Upper lobe of right lung (tissue), 1 donor: ENCODE measurements at regions not wholly inside any gene's neighbourhood (a gene's known extent, or its start where the extent isn't known, plus 50 kb on each side); places are given as distances from the start of the nearest gene placed in this dataset.
"Not testable (repeated sequence)": the region's sequence is repeated elsewhere in the genome, so short reads cannot be mapped to it uniquely, and the experiment has no call there.

Experiments used
- ATAC-seq: fragments of 200-7000 bp; cut with Tn5 transposase; one replicate; pipeline ENCODE4 v1.9.1; 2020; ENCODE audit warnings: mild to moderate bottlenecking, moderate library complexity
- DNase-seq: peaks from one replicate; pipeline ENCODE4 v3.0.0-alpha.2; 2020
- H3K27ac ChIP-seq: fragments of 200-600 bp; one replicate; pipeline ENCODE4 v1.8.0; 2022
- H3K27me3 ChIP-seq: fragments of 200-600 bp; one replicate; pipeline ENCODE4 v1.8.0; 2022; ENCODE audit warnings: mild to moderate bottlenecking
- H3K36me3 ChIP-seq: fragments of 200-600 bp; one replicate; pipeline ENCODE4 v1.8.0; 2022
- H3K4me1 ChIP-seq: fragments of 200-600 bp; one replicate; pipeline ENCODE4 v1.8.0; 2022
- H3K4me3 ChIP-seq: fragments of 200-600 bp; one replicate; pipeline ENCODE4 v1.8.0; 2022; ENCODE audit warnings: mild to moderate bottlenecking
- H3K9me3 ChIP-seq: fragments of 200-600 bp; one replicate; pipeline ENCODE4 v1.8.0; 2022
- CTCF ChIP-seq: fragments of 200-600 bp; IDR thresholded peaks from one replicate; pipeline ENCODE4 v1.8.0; 2022; ENCODE audit warnings: antibody characterized with exemption
- intact Hi-C: fragments of 100-400 bp; cut with DNase I; formaldehyde crosslinking; loops from one replicate; pipeline ENCODE4 v1.11.0; 2022
- donor health status: DM: no; HTN: yes; CAD: no; lungs with severe emphysema.

- H3K27ac ChIP-seq, H3K36me3 ChIP-seq, H3K4me3 ChIP-seq, H3K27me3 ChIP-seq, intact Hi-C loops, H3K4me1 ChIP-seq, H3K9me3 ChIP-seq: not testable (repeated sequence)
- DNase-seq (peak; percentile 73), ATAC-seq (peak; percentile 53)
- TF ChIP-seq CTCF: peak; percentile 31
Observed at GRCh38 chr14:106663805-106664410, 1137.5 kb downstream of the TMEM121 start.

GRCh38 chr14:106665814-106666213, 1139.4 kb downstream of the TMEM121 start:
- no peak for ATAC-seq
- TF ChIP-seq CTCF: no peak
- intact Hi-C loops: no loop called here
- DNase-seq: no peak
- no peak overlapping the region for H3K27ac ChIP-seq
- H3K4me3 ChIP-seq: no peak overlapping the region
- H3K4me1 ChIP-seq: no peaks in the 10 kb centered on the region
- H3K9me3 ChIP-seq: no peaks in the 10 kb centered on the region
- H3K36me3 ChIP-seq: no peaks in the 10 kb centered on the region
- peaks cover 2% of the 10 kb centered on the region for H3K27me3 ChIP-seq

GRCh38 chr14:106666341-106666740, 1140.0 kb downstream of the TMEM121 start:
- H3K27me3 ChIP-seq: peaks cover 7% of the 10 kb centered on the region
- H3K36me3 ChIP-seq: no peaks in the 10 kb centered on the region
- no peaks in the 10 kb centered on the region for H3K9me3 ChIP-seq
- H3K4me3 ChIP-seq: no peak overlapping the region
- no peak overlapping the region for H3K27ac ChIP-seq
- no peaks in the 10 kb centered on the region for H3K4me1 ChIP-seq
- TF ChIP-seq CTCF: no peak
- intact Hi-C loops: no loop called here
- no peak for ATAC-seq
- no peak for DNase-seq

GRCh38 chr14:106670011-106670410, 1143.6 kb downstream of the TMEM121 start:
- no peak for ATAC-seq
- Histone ChIP-seq H3K27ac (no peak overlapping the region), H3K4me3 (no peak overlapping the region), H3K36me3 (no peaks in the 10 kb centered on the region), H3K27me3 (peaks cover 23% of the 10 kb centered on the region), H3K4me1 (no peaks in the 10 kb centered on the region), H3K9me3 (no peaks in the 10 kb centered on the region)
- DNase-seq: no peak
- intact Hi-C loops: no loop called here
- TF ChIP-seq CTCF: no peak

GRCh38 chr14:106674093-106674492, 1147.7 kb downstream of the TMEM121 start:
- H3K4me3 ChIP-seq, H3K9me3 ChIP-seq, intact Hi-C loops, ATAC-seq, H3K27ac ChIP-seq, DNase-seq, H3K4me1 ChIP-seq, H3K36me3 ChIP-seq: not testable (repeated sequence)
- H3K27me3 ChIP-seq: peaks cover 23% of the 10 kb centered on the region

GRCh38 chr14:106674509-106675125, 1148.2 kb downstream of the TMEM121 start:
- H3K4me1 ChIP-seq, intact Hi-C loops, DNase-seq, H3K9me3 ChIP-seq, H3K36me3 ChIP-seq, H3K27ac ChIP-seq, H3K4me3 ChIP-seq, ATAC-seq: not testable (repeated sequence)
- H3K27me3 ChIP-seq: peaks cover 28% of the 10 kb centered on the region

- H3K4me1 ChIP-seq, intact Hi-C loops, H3K9me3 ChIP-seq, H3K36me3 ChIP-seq, DNase-seq, ATAC-seq, H3K27ac ChIP-seq, H3K4me3 ChIP-seq: not testable (repeated sequence)
- H3K27me3 ChIP-seq: peaks cover 28% of the 10 kb centered on the region
Observed at GRCh38 chr14:106675716-106676115, 1149.3 kb downstream of the TMEM121 start.
